WERI-Rb-1 (cell line): ENCODE measurements at regions not wholly inside any gene's neighbourhood (a gene's known extent, or its start where the extent isn't known, plus 50 kb on each side); places are given as distances from the start of the nearest gene placed in this dataset.
"Not testable (repeated sequence)": the region's sequence is repeated elsewhere in the genome, so short reads cannot be mapped to it uniquely, and the experiment has no call there.

Experiments
- DNase-seq: peaks from one replicate; pipeline ENCODE4 v3.0.0-alpha.2; 2020
- H3K27ac ChIP-seq: fragments of 250-450 bp; sonication (Bioruptor Pico); 2 replicates; pipeline ENCODE4 v1.5.1; 2020; ENCODE audit warnings: mild to moderate bottlenecking, moderate library complexity
- H3K27me3 ChIP-seq: fragments of 250-450 bp; sonication (Bioruptor Pico); 2 replicates; pipeline ENCODE4 v1.5.1; 2021; ENCODE audit warnings: mild to moderate bottlenecking, low read depth, moderate library complexity; ENCODE audit not compliant: insufficient read depth, severe bottlenecking
- H3K36me3 ChIP-seq: fragments of 250-450 bp; sonication (Bioruptor Pico); 2 replicates; pipeline ENCODE4 v1.5.1; 2020; ENCODE audit warnings: mild to moderate bottlenecking, moderate library complexity
- H3K4me3 ChIP-seq: 2 replicates; pipeline ENCODE4 v1.5.1; 2011; ENCODE audit warnings: low read depth, mild to moderate bottlenecking, control low read depth, low read length
- H3K9me3 ChIP-seq: fragments of 250-450 bp; sonication (Bioruptor Pico); 2 replicates; pipeline ENCODE4 v1.5.1; 2021; ENCODE audit warnings: mild to moderate bottlenecking, moderate library complexity; ENCODE audit not compliant: severe bottlenecking
- CTCF ChIP-seq: IDR thresholded peaks from 2 replicates; pipeline ENCODE4 v1.5.1; 2011; ENCODE audit warnings: low read depth, mild to moderate bottlenecking, control low read depth, inconsistent platforms, low read length

DNA sequence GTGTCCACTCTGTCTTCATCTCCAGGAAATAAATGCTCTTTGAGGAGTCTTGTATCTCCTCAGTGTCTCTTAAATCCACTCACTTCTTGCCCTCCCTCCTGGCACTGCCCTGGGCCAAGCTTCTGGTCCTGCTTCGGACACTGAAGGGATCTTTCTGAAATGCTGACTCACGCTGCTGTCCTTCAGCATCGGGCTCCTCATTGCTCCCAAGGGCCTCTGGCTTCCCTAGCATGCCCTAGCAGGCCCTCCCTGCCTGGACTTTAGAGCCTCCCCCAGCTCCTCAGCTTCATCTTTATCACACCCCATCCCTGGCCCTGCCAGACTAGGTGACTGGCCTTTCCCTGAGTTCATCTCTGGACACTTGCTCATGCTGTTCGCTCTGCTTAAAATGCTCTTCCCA, 96.6 kb downstream of the FOXD2 start:
- no peaks in the 10 kb centered on the region for H3K36me3 ChIP-seq
- no peak overlapping the region for H3K27ac ChIP-seq
- peaks cover 55% of the 10 kb centered on the region for H3K27me3 ChIP-seq
- peaks cover 3% of the 10 kb centered on the region for H3K9me3 ChIP-seq
- H3K4me3 ChIP-seq = no peak overlapping the region
- TF ChIP-seq CTCF = no peak
- no peak for DNase-seq

DNA sequence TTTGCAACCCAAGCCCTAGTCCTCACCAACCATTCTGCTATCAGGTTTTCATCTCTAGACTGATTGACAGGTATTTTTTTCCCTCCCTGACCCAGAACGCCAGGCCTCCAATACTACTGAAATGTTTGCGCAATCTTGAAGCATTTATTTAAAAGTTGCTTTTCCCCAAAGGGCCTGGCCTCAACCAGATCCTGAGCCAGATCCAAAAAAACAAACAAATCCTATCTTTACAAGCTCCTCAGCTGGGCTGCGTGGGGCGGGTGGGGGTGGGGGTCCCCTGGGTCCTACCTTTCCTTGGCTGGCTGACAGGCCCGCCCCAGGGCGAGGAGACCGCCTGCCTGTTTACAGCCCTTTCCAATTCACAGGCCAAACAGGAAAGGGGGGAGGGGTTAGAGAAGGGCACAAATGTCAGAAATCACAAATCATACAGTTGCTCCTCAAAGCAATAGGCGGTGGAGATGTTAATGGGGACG, 98.8 kb downstream of the FOXD2 start:
- no peaks in the 10 kb centered on the region for H3K36me3 ChIP-seq
- no peaks in the 10 kb centered on the region for H3K9me3 ChIP-seq
- H3K4me3 ChIP-seq = no peak overlapping the region
- peaks cover 58% of the 10 kb centered on the region for H3K27me3 ChIP-seq
- TF ChIP-seq CTCF = no peak
- DNase-seq = no peak
- no peak overlapping the region for H3K27ac ChIP-seq

DNA sequence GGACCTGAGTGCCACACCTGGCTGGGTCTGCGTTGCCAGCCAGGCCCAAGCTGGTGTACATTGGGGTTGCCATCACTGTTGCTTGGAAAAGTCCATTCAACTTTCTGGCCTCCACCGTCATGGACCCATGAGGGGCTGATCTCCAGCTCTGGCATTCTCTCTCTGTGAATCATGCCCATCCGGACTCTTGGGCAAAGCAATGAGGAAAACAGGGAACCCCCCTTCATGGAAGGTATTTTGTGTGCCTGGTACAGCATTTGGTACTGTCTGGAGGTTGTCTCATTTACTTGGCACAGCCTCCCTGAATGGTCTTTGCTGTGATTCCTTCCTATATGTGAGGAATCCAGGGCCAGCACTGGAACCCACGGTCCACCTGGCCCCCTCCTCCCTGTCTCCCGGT, 99.4 kb downstream of the FOXD2 start:
- no peak overlapping the region for H3K27ac ChIP-seq
- no peak overlapping the region for H3K4me3 ChIP-seq
- peaks cover 55% of the 10 kb centered on the region for H3K27me3 ChIP-seq
- no peak for DNase-seq
- H3K9me3 ChIP-seq = no peaks in the 10 kb centered on the region
- H3K36me3 ChIP-seq = no peaks in the 10 kb centered on the region
- TF ChIP-seq CTCF = no peak

DNA sequence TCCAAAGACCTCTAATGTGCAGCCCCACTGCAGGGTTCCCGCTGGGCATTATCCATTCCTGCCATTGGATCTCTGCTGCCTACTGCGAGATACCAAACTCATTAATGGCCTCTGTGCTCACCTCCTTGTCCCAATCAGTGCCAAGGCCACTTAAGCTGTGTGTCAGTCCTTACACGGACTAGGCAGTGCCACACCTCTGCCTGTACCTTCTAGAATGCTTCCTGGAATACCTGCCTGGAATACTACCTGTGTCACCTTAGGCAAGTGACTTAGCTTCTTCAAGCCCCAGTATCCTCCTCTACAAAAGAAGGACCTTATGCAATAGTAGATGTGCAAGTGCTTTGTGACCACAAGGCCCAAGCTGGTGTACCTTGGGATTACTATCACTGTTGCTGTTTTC, 100.1 kb downstream of the FOXD2 start:
- DNase-seq = no peak
- TF ChIP-seq CTCF = no peak
- Histone ChIP-seq H3K27ac (no peak overlapping the region), H3K36me3 (no peaks in the 10 kb centered on the region), H3K4me3 (no peak overlapping the region), H3K9me3 (no peaks in the 10 kb centered on the region), H3K27me3 (peaks cover 53% of the 10 kb centered on the region)

DNA sequence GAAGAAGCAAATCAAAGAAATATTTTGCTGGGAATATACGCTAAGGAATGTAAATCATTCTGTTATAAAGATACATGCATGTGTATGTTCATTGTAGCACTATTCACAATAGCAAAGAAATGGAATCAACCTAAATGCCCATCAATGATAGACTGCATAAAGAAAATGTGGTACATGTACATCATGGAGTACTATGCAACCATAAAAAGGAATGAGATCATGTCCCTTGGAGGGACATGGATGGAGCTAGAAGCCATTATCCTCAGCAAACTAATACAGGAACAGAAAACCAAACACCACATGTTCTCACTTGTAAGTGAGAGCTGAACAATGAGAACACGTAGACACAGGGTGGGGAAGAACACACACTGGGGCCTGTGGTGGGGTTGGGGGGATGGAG, 100.7 kb downstream of the FOXD2 start:
- DNase-seq, H3K4me3 ChIP-seq: not testable (repeated sequence)

DNA sequence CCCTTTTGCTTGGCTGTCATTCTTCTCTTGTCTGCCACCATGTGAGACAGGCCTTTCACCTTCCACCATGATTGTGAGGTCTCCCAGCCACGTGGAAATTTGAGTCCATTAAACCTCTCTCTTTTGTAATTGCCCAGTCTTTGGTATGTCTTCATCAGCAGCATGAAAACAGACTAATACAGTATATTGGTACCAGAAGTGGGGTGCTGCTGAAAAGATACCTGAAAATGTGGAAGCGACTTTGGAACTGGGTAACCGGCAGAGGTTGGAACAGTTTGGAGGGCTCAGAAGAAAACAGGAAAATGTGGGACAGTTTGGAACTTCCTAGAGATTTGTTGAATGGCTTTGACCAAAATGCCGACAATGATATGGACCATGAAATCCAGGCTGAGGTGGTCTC, 103.9 kb downstream of the FOXD2 start:
- H3K36me3 ChIP-seq, H3K4me3 ChIP-seq, H3K27ac ChIP-seq, H3K9me3 ChIP-seq, DNase-seq: not testable (repeated sequence)
- peaks cover 44% of the 10 kb centered on the region for H3K27me3 ChIP-seq

More for the DNA sequence above, 100.7 kb downstream of the FOXD2 start:
- not testable (repeated sequence) for H3K36me3 ChIP-seq, H3K27ac ChIP-seq, H3K9me3 ChIP-seq
- H3K27me3 ChIP-seq = peaks cover 54% of the 10 kb centered on the region

GRCh38 chr1:47543089-47543488, 105.2 kb downstream of the FOXD2 start:
- DNase-seq, H3K36me3 ChIP-seq, H3K9me3 ChIP-seq, H3K4me3 ChIP-seq, H3K27ac ChIP-seq: not testable (repeated sequence)
- peaks cover 41% of the 10 kb centered on the region for H3K27me3 ChIP-seq
